ENCODE measurements at regions not wholly inside any gene's neighbourhood (a gene's known extent, or its start where the extent isn't known, plus 50 kb on each side); places are given as distances from the start of the nearest gene placed in this dataset.

GRCh38 chr2:66095820-66096345 is 339.0 kb upstream of the MEIS1 start:
- no peak for TF ChIP-seq CTCF (IDR thresholded peaks at IDR 0.05; ENCODE audit: low read length)
- TF ChIP-seq EZH2 (optimal IDR thresholded peaks at IDR 0.05; ENCODE audit: low read depth, low read length) = no peak
